Stimulated activated CD4-positive, alpha-beta T cell treated with anti-CD3 and anti-CD28 coated beads, Interleukin-12 subunit alpha, Interleukin-12 subunit beta, amount 100 ng/mL, for 24 hours (primary cell): ENCODE measurements at regions not wholly inside any gene's neighbourhood (a gene's known extent, or its start where the extent isn't known, plus 50 kb on each side); places are given as distances from the start of the nearest gene placed in this dataset.

Experiments used
- DNase-seq, 2 experiments: peaks; one replicate each; pipeline ENCODE4 v3.0.0-alpha.2; 2020; ENCODE audit warnings: low read depth in 2 of 2

DNA sequence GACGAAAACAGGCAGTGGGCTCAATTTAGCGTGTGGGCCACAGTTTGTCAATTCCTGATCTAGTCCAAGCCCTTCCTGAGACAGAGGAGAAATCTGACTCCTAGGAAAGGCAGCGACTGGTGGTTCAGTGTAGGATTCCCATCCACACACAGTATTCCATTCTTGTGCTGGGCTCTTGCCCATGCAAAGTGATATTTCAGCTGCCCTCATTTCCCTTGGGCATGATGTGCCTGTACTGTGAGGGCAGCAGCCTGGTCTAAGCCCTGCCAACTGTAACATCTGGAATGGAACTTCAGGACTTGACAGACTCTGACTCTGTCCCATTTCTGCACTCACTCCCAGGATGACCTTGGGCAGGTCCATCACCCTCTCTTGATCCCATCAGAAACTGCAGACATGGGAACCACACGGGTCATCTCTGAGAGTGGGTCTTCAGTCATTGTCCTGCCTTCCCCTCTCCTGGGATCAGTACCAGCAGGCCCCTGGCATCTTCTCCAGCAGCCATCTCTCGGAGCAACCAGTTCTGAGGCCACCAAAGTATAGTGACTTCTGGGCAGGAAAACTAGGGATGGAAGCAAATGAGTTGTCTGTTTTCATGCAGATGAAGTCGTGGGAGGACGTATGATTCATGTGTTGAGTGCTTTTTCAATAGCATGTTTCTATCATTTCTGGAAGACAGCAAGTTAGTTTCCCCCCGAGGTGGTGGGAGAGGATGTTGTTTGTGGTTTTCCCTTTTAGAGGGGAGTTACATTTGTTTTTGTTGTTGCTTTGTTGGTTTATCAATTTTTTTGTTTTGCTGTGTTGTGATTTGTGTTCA, 54.2 kb upstream of the BCL2L14 start:
- DNase-seq = no peak

DNA sequence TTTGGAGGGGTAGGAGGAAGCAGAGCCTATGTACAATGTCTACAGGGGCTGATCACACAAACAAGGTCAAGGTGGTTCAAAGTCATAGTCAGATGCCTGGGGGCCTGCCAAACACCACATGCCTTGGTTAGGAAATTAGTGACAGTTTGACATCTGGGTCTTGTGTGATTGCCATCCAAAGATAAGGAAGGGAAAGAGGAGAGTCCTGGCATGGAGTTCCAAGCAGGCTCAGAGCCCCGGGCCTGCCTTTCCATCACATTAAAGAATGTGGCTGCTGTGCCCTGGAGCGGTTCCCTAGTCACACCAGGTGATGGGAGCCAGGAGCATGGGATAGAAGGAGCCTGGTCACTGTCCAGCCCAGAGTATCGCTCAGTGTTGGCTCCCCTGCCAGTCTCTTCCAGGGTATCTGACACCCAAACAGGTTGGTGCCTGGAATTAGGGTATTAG, 53.6 kb upstream of the BCL2L14 start:
- no peak for DNase-seq

DNA sequence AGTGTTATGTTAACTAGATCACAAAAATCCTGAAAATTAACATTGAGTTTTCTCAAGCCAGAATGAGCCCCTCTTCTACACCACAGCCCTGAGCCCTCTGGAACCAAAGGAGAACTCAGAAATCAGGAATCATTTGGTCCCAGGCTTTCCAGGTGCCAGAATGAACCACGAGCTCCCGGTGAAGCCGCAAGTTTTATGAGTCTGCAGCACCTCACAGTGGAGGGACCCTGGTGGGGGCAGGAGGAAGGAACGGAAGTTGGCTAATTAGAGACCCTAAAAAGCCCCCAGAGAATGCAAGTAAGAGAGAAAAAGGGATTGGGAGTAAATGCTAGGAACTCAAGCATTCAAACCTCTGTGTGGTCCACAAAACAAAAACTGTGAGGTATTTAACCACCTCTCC, 52.9 kb upstream of the BCL2L14 start:
- no peak for DNase-seq

DNA sequence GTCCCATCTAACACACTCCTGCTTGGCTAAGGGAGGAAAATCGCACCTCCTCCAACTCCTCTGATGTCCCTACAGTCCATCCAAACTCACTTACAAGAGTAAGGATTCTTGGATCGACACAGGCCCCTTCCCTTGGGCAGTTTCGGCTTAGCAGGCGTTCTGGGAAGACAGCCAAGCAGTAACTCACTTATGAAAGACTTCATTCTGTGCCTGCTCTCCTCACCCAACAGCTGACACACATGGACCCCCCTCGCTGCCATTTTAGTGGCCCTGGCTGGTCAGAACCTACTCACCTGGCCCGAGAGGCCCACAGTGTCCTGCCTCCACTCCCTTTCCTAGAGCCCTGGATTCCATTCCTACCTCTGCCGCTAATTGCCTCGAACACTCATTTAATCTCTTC, 52.3 kb upstream of the BCL2L14 start:
- DNase-seq = no peak

- DNase-seq = no peak
Observed at GRCh38 chr12:12019881-12020280, 50.9 kb upstream of the BCL2L14 start.

- no peak for DNase-seq
Observed at GRCh38 chr12:12020762-12021161, 50.0 kb upstream of the BCL2L14 start.
